Right lobe of liver (tissue), 6 donors: ENCODE measurements at regions not wholly inside any gene's neighbourhood (a gene's known extent, or its start where the extent isn't known, plus 50 kb on each side); places are given as distances from the start of the nearest gene placed in this dataset.

Source experiments
- ATAC-seq, 4 donors: fragments of 200-7000 bp; cut with Tn5 transposase; one replicate each; pipeline ENCODE4 v1.9.1; 2020; ENCODE audit warnings: mild to moderate bottlenecking in 4 of 4, moderate library complexity in 4 of 4
- DNase-seq, 3 donors: peaks; one replicate each; pipeline ENCODE4 v3.0.0-alpha.2; 2020
- H3K27ac ChIP-seq, 3 donors: fragments of 200-600 bp; one replicate each; pipeline ENCODE4 v1.8.0; 2022
- H3K27me3 ChIP-seq, 2 donors: fragments of 200-600 bp; one replicate each; pipeline ENCODE4 v1.8.0; 2022
- H3K36me3 ChIP-seq, 4 donors: fragments of 200-600 bp; sonication (generic) in 1 of 4; one replicate each; pipeline versions ENCODE4 v1.5.1 to v1.8.0; 2017 to 2022; ENCODE audit warnings: control low read depth in 1 of 4
- H3K4me1 ChIP-seq, 4 donors: fragments of 200-600 bp; sonication (generic) in 1 of 4; one replicate each; pipeline versions ENCODE4 v1.5.1 to v1.8.0; 2017 to 2022; ENCODE audit warnings: control low read depth in 1 of 4
- H3K4me3 ChIP-seq, 3 donors: fragments of 200-600 bp; one replicate each; pipeline ENCODE4 v1.8.0; 2022
- H3K9me3 ChIP-seq, 4 donors: fragments of 200-600 bp; sonication (generic) in 1 of 4; one replicate each; pipeline versions ENCODE4 v1.5.1 to v1.8.0; 2017 to 2022; ENCODE audit warnings: control low read depth in 1 of 4
- POLR2A ChIP-seq: fragments of 450-650 bp; IDR thresholded peaks from one replicate; pipeline ENCODE4 v1.6.1; 2017; ENCODE audit warnings: antibody characterized with exemption, mild to moderate bottlenecking
- WGBS: methylation state at CpG from one replicate; pipeline ENCODE4 v1.1.6; 2018; ENCODE audit warnings: low coverage, low lambda C conversion rate; ENCODE audit not compliant: insufficient coverage; ENCODE audit errors: missing lambda C conversion rate; 5-methylcytosine and 5-hydroxymethylcytosine counted together
- intact Hi-C, 2 donors: fragments of 100-400 bp; cut with DNase I; formaldehyde crosslinking; loops; one replicate each; pipeline versions ENCODE4 v1.11.2 to v1.14.1; 2022
- TF ChIP-seq, protein P1 (sequence below), 4 donors: fragments of 200-600 bp in 3 of 4; fragments of 450-650 bp in 1 of 4; IDR thresholded peaks; one replicate each; pipeline versions ENCODE4 v1.5.1 to v1.8.0; 2016 to 2022; ENCODE audit warnings: antibody characterized with exemption in 4 of 4, mild to moderate bottlenecking in 2 of 4
- donor health status: DM: no; HTN: yes; CAD: no.
- donor health status: DM: no; HTN: no; CAD: no.
- donor health status: DM: no; HTN: no; CAD: no.
- donor health status: DM: no; HTN: yes; CAD: no.
- donor health status: DM: no; HTN: yes; CAD: no.

DNA sequence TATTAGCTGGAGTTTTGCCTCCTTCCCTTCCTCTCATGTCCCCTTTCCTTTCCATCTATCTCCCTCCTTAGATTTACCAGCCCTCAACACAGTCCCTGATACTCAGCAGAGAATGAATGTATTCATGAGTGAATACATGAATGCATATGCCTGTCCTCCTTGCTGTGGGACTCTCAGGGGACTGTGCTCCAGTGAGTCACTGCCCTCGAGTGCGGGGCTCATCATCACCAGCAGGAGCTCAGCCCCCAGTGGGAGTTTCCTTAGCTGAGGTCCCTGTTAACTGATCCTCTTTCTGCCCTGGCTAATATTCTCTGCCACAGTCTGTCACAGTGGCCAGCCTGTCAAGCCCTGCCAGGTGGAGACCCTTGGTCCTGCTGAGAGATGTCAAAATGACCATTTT is 104.9 kb upstream of the LHCGR start:
- TF ChIP-seq, protein P1, sequence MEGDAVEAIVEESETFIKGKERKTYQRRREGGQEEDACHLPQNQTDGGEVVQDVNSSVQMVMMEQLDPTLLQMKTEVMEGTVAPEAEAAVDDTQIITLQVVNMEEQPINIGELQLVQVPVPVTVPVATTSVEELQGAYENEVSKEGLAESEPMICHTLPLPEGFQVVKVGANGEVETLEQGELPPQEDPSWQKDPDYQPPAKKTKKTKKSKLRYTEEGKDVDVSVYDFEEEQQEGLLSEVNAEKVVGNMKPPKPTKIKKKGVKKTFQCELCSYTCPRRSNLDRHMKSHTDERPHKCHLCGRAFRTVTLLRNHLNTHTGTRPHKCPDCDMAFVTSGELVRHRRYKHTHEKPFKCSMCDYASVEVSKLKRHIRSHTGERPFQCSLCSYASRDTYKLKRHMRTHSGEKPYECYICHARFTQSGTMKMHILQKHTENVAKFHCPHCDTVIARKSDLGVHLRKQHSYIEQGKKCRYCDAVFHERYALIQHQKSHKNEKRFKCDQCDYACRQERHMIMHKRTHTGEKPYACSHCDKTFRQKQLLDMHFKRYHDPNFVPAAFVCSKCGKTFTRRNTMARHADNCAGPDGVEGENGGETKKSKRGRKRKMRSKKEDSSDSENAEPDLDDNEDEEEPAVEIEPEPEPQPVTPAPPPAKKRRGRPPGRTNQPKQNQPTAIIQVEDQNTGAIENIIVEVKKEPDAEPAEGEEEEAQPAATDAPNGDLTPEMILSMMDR (IDR thresholded peaks at IDR 0.05) = no peak
- no peak for TF ChIP-seq POLR2A
- Histone ChIP-seq H3K27me3 (no peaks in the 10 kb centered on the region), H3K9me3 (no peaks in the 10 kb centered on the region), H3K36me3 (no peaks in the 10 kb centered on the region), H3K4me3 (no peak overlapping the region), H3K27ac (no peak overlapping the region), H3K4me1 (no peaks in the 10 kb centered on the region)
- intact Hi-C loops = no loop called here
- ATAC-seq (no peak), DNase-seq (no peak)
- whole genome bisulfite sequencing = 40% methylated on average over 1 of the region's 2 CpGs

DNA sequence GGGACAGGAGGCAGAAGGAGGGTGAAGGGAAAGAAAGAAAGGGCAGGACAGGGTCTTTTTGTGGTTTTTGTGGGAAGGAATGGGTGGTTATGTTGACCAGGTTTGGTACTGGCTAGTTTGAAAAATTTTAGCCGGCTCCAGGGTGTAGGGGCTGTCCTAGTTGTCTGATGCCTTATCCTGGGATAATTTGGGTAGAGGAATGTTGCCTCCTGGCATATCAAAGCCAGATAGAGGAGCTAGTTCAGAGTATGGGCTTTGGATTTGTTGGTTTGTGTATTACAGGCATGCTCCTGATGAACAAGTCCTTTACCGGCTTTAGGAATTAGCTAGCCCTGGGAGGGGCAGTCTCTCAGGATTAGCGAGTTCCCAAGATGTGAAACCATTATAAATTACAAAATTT is 101.1 kb upstream of the LHCGR start:
- TF ChIP-seq POLR2A = no peak
- TF ChIP-seq, protein P1 (IDR thresholded peaks at IDR 0.05) = no peak
- no peak overlapping the region for H3K27ac ChIP-seq
- intact Hi-C loops = no loop called here
- H3K36me3 ChIP-seq = no peaks in the 10 kb centered on the region
- H3K4me3 ChIP-seq = no peak overlapping the region
- 51% methylated on average over 3 of the region's 3 CpGs for WGBS
- DNase-seq (no peak), ATAC-seq (no peak)
- H3K27me3 ChIP-seq = no peaks in the 10 kb centered on the region
- no peaks in the 10 kb centered on the region for H3K9me3 ChIP-seq
- no peaks in the 10 kb centered on the region for H3K4me1 ChIP-seq

DNA sequence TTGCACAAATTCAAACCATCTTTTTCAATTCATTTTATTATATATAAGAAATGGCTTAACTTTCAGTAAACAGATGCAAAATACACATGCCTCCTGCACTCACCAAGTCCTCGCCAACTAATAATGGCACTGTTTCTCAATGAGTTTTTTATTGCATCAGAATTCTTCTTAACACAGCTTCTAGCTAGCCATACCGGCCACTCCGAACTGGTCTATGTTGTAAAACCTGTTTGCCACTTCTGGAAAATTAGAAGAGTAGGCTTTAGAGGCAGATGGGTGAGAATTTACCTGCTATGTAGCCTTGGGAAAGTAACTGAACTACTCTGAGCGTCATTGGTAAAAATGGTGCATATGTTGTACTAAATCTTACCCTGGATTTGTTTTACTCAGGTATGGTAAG is 100.6 kb upstream of the LHCGR start:
- no peak for TF ChIP-seq POLR2A
- TF ChIP-seq, protein P1 (IDR thresholded peaks at IDR 0.05) = no peak
- Histone ChIP-seq H3K36me3 (no peaks in the 10 kb centered on the region), H3K27me3 (no peaks in the 10 kb centered on the region), H3K27ac (no peak overlapping the region), H3K4me1 (no peaks in the 10 kb centered on the region), H3K9me3 (no peaks in the 10 kb centered on the region), H3K4me3 (no peak overlapping the region)
- intact Hi-C loops = no loop called here
- 72% methylated on average over 4 of the region's 4 CpGs for WGBS
- DNase-seq (no peak), ATAC-seq (no peak)

DNA sequence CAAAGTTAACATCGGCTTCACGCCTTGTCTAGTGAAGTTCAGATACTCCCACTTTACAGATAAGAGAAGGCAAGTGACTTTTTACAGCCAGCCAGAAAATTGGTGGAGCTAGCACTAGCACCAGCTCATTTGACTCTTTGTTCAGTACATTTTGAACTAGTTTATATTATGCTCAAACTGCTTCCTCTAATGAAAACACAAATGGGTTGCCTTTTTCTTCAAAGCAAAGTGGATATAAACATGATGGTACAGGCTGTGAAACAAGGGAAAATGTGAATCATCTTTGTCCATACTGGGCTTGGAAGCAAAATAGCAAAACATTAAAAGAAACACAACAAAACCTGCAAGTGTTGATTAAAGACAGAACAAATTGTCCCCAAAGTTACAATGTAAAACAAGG is 99.6 kb upstream of the LHCGR start:
- Histone ChIP-seq H3K4me1 (no peaks in the 10 kb centered on the region), H3K4me3 (no peak overlapping the region), H3K9me3 (no peaks in the 10 kb centered on the region), H3K27ac (no peak overlapping the region), H3K36me3 (no peaks in the 10 kb centered on the region), H3K27me3 (no peaks in the 10 kb centered on the region)
- no peak for ATAC-seq
- DNase-seq = no peak
- no peak for TF ChIP-seq POLR2A
- TF ChIP-seq, protein P1 (IDR thresholded peaks at IDR 0.05) = no peak
- 69% methylated on average over 2 of the region's 2 CpGs for WGBS
- intact Hi-C loops = no loop called here

DNA sequence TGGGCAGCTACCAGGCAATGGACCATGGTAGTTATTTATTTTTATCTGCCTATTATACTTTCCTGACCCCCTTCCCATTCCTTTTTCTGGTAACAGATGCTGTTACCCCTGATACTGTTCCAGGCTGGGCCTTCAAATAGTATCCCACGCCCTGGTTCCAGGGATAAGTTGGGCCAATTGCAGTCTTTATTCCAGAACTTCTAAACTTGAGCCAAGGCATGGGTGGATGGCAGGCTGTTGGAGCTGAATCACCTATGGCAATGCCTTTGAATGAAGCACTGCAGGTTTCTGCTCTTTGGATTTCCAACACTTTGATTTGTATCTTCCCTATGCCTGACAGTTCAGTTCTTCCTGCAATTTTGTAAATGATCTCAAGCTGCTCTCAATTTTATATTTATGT is 99.2 kb upstream of the LHCGR start:
- no peak for TF ChIP-seq POLR2A
- TF ChIP-seq, protein P1 (IDR thresholded peaks at IDR 0.05) = no peak
- Histone ChIP-seq H3K27me3 (no peaks in the 10 kb centered on the region), H3K9me3 (no peaks in the 10 kb centered on the region), H3K4me1 (no peaks in the 10 kb centered on the region), H3K27ac (no peak overlapping the region), H3K36me3 (no peaks in the 10 kb centered on the region), H3K4me3 (no peak overlapping the region)
- WGBS = 50% methylated on average over 1 of the region's 1 CpG
- DNase-seq = no peak
- intact Hi-C loops = no loop called here
- ATAC-seq = no peak
